ENCODE measurements at regions not wholly inside any gene's neighbourhood (a gene's known extent, or its start where the extent isn't known, plus 50 kb on each side); places are given as distances from the start of the nearest gene placed in this dataset.

GRCh38 chr2:15701341-15701907 is 109.8 kb downstream of the DDX1 start:
- no peak for DNase-seq (ENCODE audit: low read depth, low spot score)

GRCh38 chr2:15701991-15702390 is 110.3 kb downstream of the DDX1 start:
- no peak for DNase-seq (ENCODE audit: low read depth, low spot score)

GRCh38 chr2:15702452-15702851 is 110.8 kb downstream of the DDX1 start:
- DNase-seq (ENCODE audit: low read depth, low spot score), result no peak

- no peak for DNase-seq (ENCODE audit: low read depth, low spot score)
These were observed 111.7 kb downstream of the DDX1 start for GRCh38 chr2:15703365-15703869.

GRCh38 chr2:15704086-15704787 is 112.6 kb downstream of the DDX1 start:
- no peak for DNase-seq (ENCODE audit: low read depth, low spot score)

- DNase-seq (ENCODE audit: low read depth, low spot score), result no peak
These were observed 113.1 kb downstream of the DDX1 start for GRCh38 chr2:15704788-15705115.

- no peak for DNase-seq (ENCODE audit: low read depth, low spot score)
These were observed 113.6 kb downstream of the DDX1 start for GRCh38 chr2:15705310-15705709.

GRCh38 chr2:15705839-15706386 is 114.2 kb downstream of the DDX1 start:
- no peak for DNase-seq (ENCODE audit: low read depth, low spot score)

- no peak for DNase-seq (ENCODE audit: low read depth, low spot score)
These were observed 114.8 kb downstream of the DDX1 start for GRCh38 chr2:15706424-15706823.

GRCh38 chr2:15706986-15707632 is 115.4 kb downstream of the DDX1 start:
- DNase-seq (ENCODE audit: low read depth, low spot score), result no peak

GRCh38 chr2:15708161-15708560 is 116.5 kb downstream of the DDX1 start:
- no peak for DNase-seq (ENCODE audit: low read depth, low spot score)

GRCh38 chr2:15708865-15709820 is 117.5 kb downstream of the DDX1 start:
- DNase-seq (ENCODE audit: low read depth, low spot score), result no peak

GRCh38 chr2:15711126-15711860 is 119.6 kb downstream of the DDX1 start:
- DNase-seq (ENCODE audit: low read depth, low spot score), result no peak

- DNase-seq (ENCODE audit: low read depth, low spot score), result no peak
These were observed 121.1 kb downstream of the DDX1 start for GRCh38 chr2:15712551-15713342.

- no peak for DNase-seq (ENCODE audit: low read depth, low spot score)
These were observed 121.8 kb downstream of the DDX1 start for GRCh38 chr2:15713475-15713874.

- no peak for DNase-seq (ENCODE audit: low read depth, low spot score)
These were observed 122.3 kb downstream of the DDX1 start for GRCh38 chr2:15714002-15714401.

- DNase-seq (ENCODE audit: low read depth, low spot score), result no peak
These were observed 122.9 kb downstream of the DDX1 start for GRCh38 chr2:15714609-15715008.

- no peak for DNase-seq (ENCODE audit: low read depth, low spot score)
These were observed 123.9 kb downstream of the DDX1 start for GRCh38 chr2:15715596-15715995.

- DNase-seq (ENCODE audit: low read depth, low spot score), result no peak
These were observed 126.7 kb downstream of the DDX1 start for GRCh38 chr2:15718103-15718943.
